ENCODE measurements at regions not wholly inside any gene's neighbourhood (a gene's known extent, or its start where the extent isn't known, plus 50 kb on each side); places are given as distances from the start of the nearest gene placed in this dataset.

- H2AFZ ChIP-seq (ENCODE audit: low read length) = no peak overlapping the region
- TF ChIP-seq CTCF (IDR thresholded peaks at IDR 0.05; ENCODE audit: low read length) (no peak), EZH2 (IDR thresholded peaks at IDR 0.05; ENCODE audit: borderline replicate concordance, low read length) (no peak)
These were observed 123.0 kb downstream of the RPS29 start for GRCh38 chr14:49463146-49463545.

GRCh38 chr14:49461529-49462401, 124.4 kb downstream of the RPS29 start:
- no peak overlapping the region for H3K4me3 ChIP-seq (ENCODE audit: low read depth, low read length, poor library complexity, severe bottlenecking)
- no peak overlapping the region for H2AFZ ChIP-seq (ENCODE audit: low read length)
- H3K27ac ChIP-seq (ENCODE audit: low read depth, low read length, poor library complexity, severe bottlenecking) = no peak overlapping the region
- no peak overlapping the region for H3K9ac ChIP-seq (ENCODE audit: low read length)
- no peaks in the 10 kb centered on the region for H3F3A ChIP-seq (ENCODE audit: insufficient read depth, low read length)
- H3K9me3 ChIP-seq (ENCODE audit: low read length) = no peaks in the 10 kb centered on the region
- no peaks in the 10 kb centered on the region for H3K36me3 ChIP-seq (ENCODE audit: insufficient read depth, low read length)
- no peak overlapping the region for H3K4me2 ChIP-seq (ENCODE audit: low read length)
- H3K27me3 ChIP-seq (ENCODE audit: insufficient read depth, low read length) = no peaks in the 10 kb centered on the region
- no peaks in the 10 kb centered on the region for H3K79me2 ChIP-seq (ENCODE audit: insufficient read depth, low read length)
- H3K9me2 ChIP-seq (ENCODE audit: low read depth, low read length) = no peaks in the 10 kb centered on the region
- no peaks in the 10 kb centered on the region for H3K4me1 ChIP-seq (ENCODE audit: insufficient read depth, low read length, severe bottlenecking)
- TF ChIP-seq EZH2 (IDR thresholded peaks at IDR 0.05; ENCODE audit: borderline replicate concordance, low read length) = no peak
- peak; percentile 77 for TF ChIP-seq CTCF (IDR thresholded peaks at IDR 0.05; ENCODE audit: low read length)
- H4K20me1 ChIP-seq (ENCODE audit: insufficient read depth, low read length) = no peaks in the 10 kb centered on the region

More at GRCh38 chr14:49463146-49463545, 123.0 kb downstream of the RPS29 start:
- no peaks in the 10 kb centered on the region for H3F3A ChIP-seq (ENCODE audit: insufficient read depth, low read length)
- H3K27me3 ChIP-seq (ENCODE audit: insufficient read depth, low read length) = no peaks in the 10 kb centered on the region
- no peak overlapping the region for H3K4me2 ChIP-seq (ENCODE audit: low read length)
- H3K9me3 ChIP-seq (ENCODE audit: low read length) = no peaks in the 10 kb centered on the region
- no peaks in the 10 kb centered on the region for H3K9me2 ChIP-seq (ENCODE audit: low read depth, low read length)
- no peak overlapping the region for H3K27ac ChIP-seq (ENCODE audit: low read depth, low read length, poor library complexity, severe bottlenecking)
- H4K20me1 ChIP-seq (ENCODE audit: insufficient read depth, low read length) = no peaks in the 10 kb centered on the region
- no peak overlapping the region for H3K4me3 ChIP-seq (ENCODE audit: low read depth, low read length, poor library complexity, severe bottlenecking)
- H3K4me1 ChIP-seq (ENCODE audit: insufficient read depth, low read length, severe bottlenecking) = no peaks in the 10 kb centered on the region
- H3K36me3 ChIP-seq (ENCODE audit: insufficient read depth, low read length) = no peaks in the 10 kb centered on the region
- no peak overlapping the region for H3K9ac ChIP-seq (ENCODE audit: low read length)
- no peaks in the 10 kb centered on the region for H3K79me2 ChIP-seq (ENCODE audit: insufficient read depth, low read length)

- H3F3A ChIP-seq (ENCODE audit: insufficient read depth, low read length) = no peaks in the 10 kb centered on the region
- no peak overlapping the region for H2AFZ ChIP-seq (ENCODE audit: low read length)
- no peaks in the 10 kb centered on the region for H3K9me2 ChIP-seq (ENCODE audit: low read depth, low read length)
- no peak overlapping the region for H3K4me3 ChIP-seq (ENCODE audit: low read depth, low read length, poor library complexity, severe bottlenecking)
- no peaks in the 10 kb centered on the region for H3K36me3 ChIP-seq (ENCODE audit: insufficient read depth, low read length)
- no peak for TF ChIP-seq CTCF (IDR thresholded peaks at IDR 0.05; ENCODE audit: low read length)
- no peak for TF ChIP-seq EZH2 (IDR thresholded peaks at IDR 0.05; ENCODE audit: borderline replicate concordance, low read length)
- H4K20me1 ChIP-seq (ENCODE audit: insufficient read depth, low read length) = no peaks in the 10 kb centered on the region
- H3K27ac ChIP-seq (ENCODE audit: low read depth, low read length, poor library complexity, severe bottlenecking) = no peak overlapping the region
- H3K4me1 ChIP-seq (ENCODE audit: insufficient read depth, low read length, severe bottlenecking) = no peaks in the 10 kb centered on the region
- H3K4me2 ChIP-seq (ENCODE audit: low read length) = no peak overlapping the region
- no peaks in the 10 kb centered on the region for H3K79me2 ChIP-seq (ENCODE audit: insufficient read depth, low read length)
- no peak overlapping the region for H3K9ac ChIP-seq (ENCODE audit: low read length)
- no peaks in the 10 kb centered on the region for H3K9me3 ChIP-seq (ENCODE audit: low read length)
- H3K27me3 ChIP-seq (ENCODE audit: insufficient read depth, low read length) = no peaks in the 10 kb centered on the region
These were observed 125.5 kb downstream of the RPS29 start for GRCh38 chr14:49460662-49461061.
